ENCODE measurements at regions not wholly inside any gene's neighbourhood (a gene's known extent, or its start where the extent isn't known, plus 50 kb on each side); places are given as distances from the start of the nearest gene placed in this dataset.

DNA sequence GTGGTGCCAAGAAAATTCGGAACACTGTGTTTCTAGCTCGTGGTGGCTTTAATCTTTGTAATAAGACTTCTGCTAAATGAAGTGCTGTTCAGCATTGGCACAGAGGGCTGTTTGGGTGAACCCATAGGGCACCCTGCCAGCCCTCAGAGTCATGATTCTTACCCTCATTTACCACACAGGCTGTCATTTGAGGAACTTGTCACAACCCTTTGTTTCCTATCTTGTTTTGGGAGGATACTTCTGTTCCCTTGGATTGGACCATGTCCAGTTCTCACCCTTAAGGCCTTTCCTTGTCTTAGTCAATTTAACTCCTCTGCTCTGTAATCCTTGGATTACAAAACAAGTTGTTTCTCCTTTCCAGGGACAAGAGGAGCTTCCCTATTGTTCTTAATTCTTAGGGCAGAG lies 225.7 kb downstream of the MTX2 start:
- Histone ChIP-seq H3K9me3 (no peaks in the 10 kb centered on the region), H3K4me3 (no peak overlapping the region), H3K4me1 (peaks cover 0 to 11% (median 4%) of the 10 kb centered on the region in 4 donors), H3K36me3 (no peaks in the 10 kb centered on the region), H3K27ac (no peak overlapping the region), H3K27me3 (peaks cover 0 to 7% of the 10 kb centered on the region in 2 donors)
- DNase-seq, result peak; percentile 83 to 84
- TF ChIP-seq, protein P1, sequence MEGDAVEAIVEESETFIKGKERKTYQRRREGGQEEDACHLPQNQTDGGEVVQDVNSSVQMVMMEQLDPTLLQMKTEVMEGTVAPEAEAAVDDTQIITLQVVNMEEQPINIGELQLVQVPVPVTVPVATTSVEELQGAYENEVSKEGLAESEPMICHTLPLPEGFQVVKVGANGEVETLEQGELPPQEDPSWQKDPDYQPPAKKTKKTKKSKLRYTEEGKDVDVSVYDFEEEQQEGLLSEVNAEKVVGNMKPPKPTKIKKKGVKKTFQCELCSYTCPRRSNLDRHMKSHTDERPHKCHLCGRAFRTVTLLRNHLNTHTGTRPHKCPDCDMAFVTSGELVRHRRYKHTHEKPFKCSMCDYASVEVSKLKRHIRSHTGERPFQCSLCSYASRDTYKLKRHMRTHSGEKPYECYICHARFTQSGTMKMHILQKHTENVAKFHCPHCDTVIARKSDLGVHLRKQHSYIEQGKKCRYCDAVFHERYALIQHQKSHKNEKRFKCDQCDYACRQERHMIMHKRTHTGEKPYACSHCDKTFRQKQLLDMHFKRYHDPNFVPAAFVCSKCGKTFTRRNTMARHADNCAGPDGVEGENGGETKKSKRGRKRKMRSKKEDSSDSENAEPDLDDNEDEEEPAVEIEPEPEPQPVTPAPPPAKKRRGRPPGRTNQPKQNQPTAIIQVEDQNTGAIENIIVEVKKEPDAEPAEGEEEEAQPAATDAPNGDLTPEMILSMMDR (IDR thresholded peaks at IDR 0.05), result no peak
- intact Hi-C loops (cut with DNase I; ENCODE audit: low total_unique reads), result no loop called here

DNA sequence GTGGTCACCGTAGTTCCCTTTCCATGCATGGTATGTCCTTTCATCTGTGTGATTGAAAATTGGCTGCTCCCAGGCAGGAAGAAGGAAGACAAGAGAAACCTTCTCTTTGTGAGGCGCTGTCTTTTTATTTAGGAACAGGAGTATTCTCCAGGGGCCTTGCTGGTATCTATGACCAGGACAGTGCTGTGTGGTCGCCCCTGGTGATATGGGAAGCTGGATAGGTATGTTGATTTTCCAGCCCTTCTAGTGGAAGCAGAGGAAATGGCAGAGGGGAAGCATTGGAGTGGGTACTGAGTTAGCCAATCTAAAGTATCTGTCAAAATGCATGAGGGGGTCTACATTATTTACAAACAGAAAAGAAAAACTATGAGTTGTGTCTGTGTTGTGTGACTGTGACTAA lies 226.6 kb downstream of the MTX2 start:
- H3K9me3 ChIP-seq, result no peaks in the 10 kb centered on the region
- intact Hi-C loops (cut with DNase I; ENCODE audit: low total_unique reads), result no loop called here
- TF ChIP-seq, protein P1 (IDR thresholded peaks at IDR 0.05), result no peak
- H3K27me3 ChIP-seq, result no peaks in the 10 kb centered on the region
- H3K36me3 ChIP-seq, result no peaks in the 10 kb centered on the region
- peaks cover 0 to 20% (median 9%) of the 10 kb centered on the region in 4 donors for H3K4me1 ChIP-seq
- H3K4me3 ChIP-seq, result no peak overlapping the region
- DNase-seq, result no peak
- H3K27ac ChIP-seq, result no peak overlapping the region

DNA sequence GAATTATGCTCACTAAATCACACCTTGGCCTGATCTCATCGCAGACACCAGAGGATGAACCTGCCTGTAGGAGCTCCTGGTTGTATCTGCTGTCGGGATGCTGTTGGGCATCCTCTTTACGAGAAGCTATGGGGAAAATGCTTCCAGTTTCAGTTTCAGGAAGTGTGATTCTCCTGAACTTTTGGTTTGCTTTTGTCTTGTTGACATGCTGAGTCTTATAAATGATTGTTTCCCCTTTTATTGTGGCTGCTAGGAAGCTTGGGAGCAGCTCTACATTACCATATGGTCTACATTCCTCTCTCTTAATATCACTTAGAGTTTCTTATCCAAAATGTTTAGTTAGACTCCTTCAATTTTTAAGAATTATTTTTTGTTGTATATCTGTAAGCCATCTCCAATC lies 227.5 kb downstream of the MTX2 start:
- no peak overlapping the region for H3K27ac ChIP-seq
- TF ChIP-seq, protein P1 (IDR thresholded peaks at IDR 0.05), result no peak
- peaks cover 0 to 24% (median 11%) of the 10 kb centered on the region in 4 donors for H3K4me1 ChIP-seq
- intact Hi-C loops (cut with DNase I; ENCODE audit: low total_unique reads), result no loop called here
- H3K27me3 ChIP-seq, result no peaks in the 10 kb centered on the region
- H3K4me3 ChIP-seq, result no peak overlapping the region
- H3K9me3 ChIP-seq, result no peaks in the 10 kb centered on the region
- DNase-seq, result no peak
- no peaks in the 10 kb centered on the region for H3K36me3 ChIP-seq

DNA sequence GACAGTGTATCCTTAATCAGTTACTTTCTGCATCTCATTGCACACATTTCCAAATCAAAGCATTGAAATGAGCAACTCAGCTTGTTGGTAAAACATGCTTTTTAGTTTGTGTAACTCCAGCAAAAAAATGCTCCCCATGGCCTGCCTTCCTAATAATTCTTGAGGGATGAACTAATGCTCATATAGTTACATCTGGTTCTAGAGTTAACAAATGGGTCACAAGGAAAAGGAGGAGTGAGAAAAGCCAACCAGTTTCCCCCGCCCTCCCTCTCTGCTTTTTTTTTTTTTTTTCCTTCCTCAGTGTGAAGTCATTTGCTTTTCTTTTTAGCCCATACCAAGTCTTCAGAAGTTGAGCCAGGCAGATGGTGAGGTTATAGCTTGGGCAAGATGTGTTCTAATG lies 231.7 kb downstream of the MTX2 start:
- no peak for DNase-seq
- Histone ChIP-seq H3K27ac (no peak overlapping the region), H3K4me1 (peaks cover 0 to 13% (median 7%) of the 10 kb centered on the region in 4 donors), H3K36me3 (no peaks in the 10 kb centered on the region), H3K27me3 (no peaks in the 10 kb centered on the region), H3K4me3 (no peak overlapping the region), H3K9me3 (no peaks in the 10 kb centered on the region)
- TF ChIP-seq, protein P1 (IDR thresholded peaks at IDR 0.05), result no peak
- intact Hi-C loops (cut with DNase I; ENCODE audit: low total_unique reads), result no loop called here

DNA sequence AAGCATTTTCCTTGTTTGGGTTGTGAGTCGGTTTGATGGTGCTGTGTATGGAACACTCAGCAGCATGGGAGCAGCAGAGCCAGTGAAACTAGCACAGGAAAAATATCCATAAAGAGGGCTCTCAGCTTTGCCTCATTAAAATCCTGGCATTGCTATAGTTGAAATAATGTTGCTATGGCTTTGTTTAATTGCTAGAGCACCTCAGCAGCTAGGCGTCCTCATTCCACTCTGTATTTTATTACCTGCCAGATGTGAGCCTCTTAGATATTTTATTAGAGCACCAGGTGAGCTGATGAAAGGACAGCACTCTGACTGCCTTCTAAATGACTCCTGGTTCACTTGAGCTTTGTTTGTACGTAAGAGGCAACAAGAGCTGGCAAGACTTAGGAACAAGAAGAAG lies 232.4 kb downstream of the MTX2 start:
- intact Hi-C loops (cut with DNase I; ENCODE audit: low total_unique reads), result no loop called here
- TF ChIP-seq, protein P1 (IDR thresholded peaks at IDR 0.05), result no peak
- no peak overlapping the region for H3K27ac ChIP-seq

DNA sequence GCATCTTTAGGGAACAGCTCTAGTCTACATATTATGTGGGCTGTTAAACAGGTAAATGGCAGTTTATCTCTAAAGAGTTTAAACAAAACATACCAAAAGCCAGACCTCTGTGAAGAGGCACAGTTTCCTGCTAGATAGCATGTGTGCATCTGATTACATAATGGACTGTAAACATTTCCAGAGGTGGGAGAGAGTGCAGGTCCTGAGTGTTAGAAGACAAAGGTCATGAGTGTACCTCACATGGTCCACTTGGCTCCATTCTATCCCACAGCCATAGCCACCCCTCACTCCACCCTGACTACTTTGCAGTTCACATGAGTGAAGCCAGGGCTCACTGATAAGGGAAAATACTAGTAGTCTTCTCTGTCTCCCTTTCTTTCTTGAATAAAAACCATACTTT lies 233.4 kb downstream of the MTX2 start:
- H3K27ac ChIP-seq, result no peak overlapping the region
- TF ChIP-seq, protein P1 (IDR thresholded peaks at IDR 0.05), result no peak
- no peaks in the 10 kb centered on the region for H3K27me3 ChIP-seq
- no peaks in the 10 kb centered on the region for H3K9me3 ChIP-seq
- no peaks in the 10 kb centered on the region for H3K36me3 ChIP-seq
- H3K4me1 ChIP-seq, result peaks cover 0 to 12% (median 7%) of the 10 kb centered on the region in 4 donors
- no peak for DNase-seq
- H3K4me3 ChIP-seq, result no peak overlapping the region
- intact Hi-C loops (cut with DNase I; ENCODE audit: low total_unique reads), result no loop called here

More for the DNA sequence above, 232.4 kb downstream of the MTX2 start:
- DNase-seq, result no peak
- Histone ChIP-seq H3K9me3 (no peaks in the 10 kb centered on the region), H3K27me3 (no peaks in the 10 kb centered on the region), H3K4me3 (no peak overlapping the region), H3K36me3 (no peaks in the 10 kb centered on the region), H3K4me1 (peaks cover 0 to 12% (median 7%) of the 10 kb centered on the region in 4 donors)

Measured in tibial artery (tissue), 4 donors.